HEK293T (cell line): ENCODE measurements at regions not wholly inside any gene's neighbourhood (a gene's known extent, or its start where the extent isn't known, plus 50 kb on each side); places are given as distances from the start of the nearest gene placed in this dataset.

Experiments used
- CTCF ChIA-PET: fragments of 350-600 bp; formaldehyde crosslinking; extraction: SDS; loops from one replicate; lab custom pipeline; 2021; ENCODE audit warnings: antibody characterized with exemption, inconsistent platforms; lab: Yijun Ruan, JAX
- POLR2A ChIA-PET: fragments of 350-600 bp; formaldehyde crosslinking; extraction: SDS; loops from one replicate; lab custom pipeline; 2020; ENCODE audit warnings: antibody characterized with exemption, inconsistent platforms; lab: Yijun Ruan, JAX
- DNase-seq: peaks from one replicate; pipeline ENCODE4 v3.0.0; 2012; ENCODE audit warnings: mixed read lengths; ENCODE audit errors: extremely low spot score
- ARNT ChIP-seq: fragments of 450-650 bp; IDR thresholded peaks from 2 replicates; pipeline ENCODE4 v1.6.1; 2017; ENCODE audit warnings: mild to moderate bottlenecking
- BHLHE40 ChIP-seq: fragments of 450-650 bp; IDR thresholded peaks from 2 replicates; pipeline ENCODE4 v1.6.1; 2016; ENCODE audit warnings: mild to moderate bottlenecking, moderate library complexity, borderline replicate concordance
- CTBP1 ChIP-seq: fragments of 450-650 bp; IDR thresholded peaks from 2 replicates; pipeline ENCODE4 v1.6.1; 2016; ENCODE audit warnings: borderline replicate concordance
- ELF4 ChIP-seq: fragments of 450-650 bp; IDR thresholded peaks from 2 replicates; pipeline ENCODE4 v1.6.1; 2017; ENCODE audit warnings: antibody characterized with exemption
- FOXA1 ChIP-seq: fragments of 450-650 bp; IDR thresholded peaks from 2 replicates; pipeline ENCODE4 v1.6.1; 2016; ENCODE audit warnings: mild to moderate bottlenecking
- FOXK2 ChIP-seq: fragments of 450-650 bp; IDR thresholded peaks from 2 replicates; pipeline ENCODE4 v1.6.1; 2016; ENCODE audit warnings: mild to moderate bottlenecking
- FOXM1 ChIP-seq: fragments of 450-650 bp; IDR thresholded peaks from 2 replicates; pipeline ENCODE4 v1.6.1; 2017; ENCODE audit warnings: mild to moderate bottlenecking, borderline replicate concordance
- HDGF ChIP-seq: fragments of 450-650 bp; IDR thresholded peaks from 2 replicates; pipeline ENCODE4 v1.6.1; 2017; ENCODE audit warnings: antibody characterized with exemption, borderline replicate concordance
- L3MBTL2 ChIP-seq: fragments of 450-650 bp; conservative IDR thresholded peaks from 2 replicates; pipeline ENCODE4 v1.6.1; 2016; ENCODE audit warnings: mild to moderate bottlenecking
- LEF1 ChIP-seq: fragments of 450-650 bp; IDR thresholded peaks from 2 replicates; pipeline ENCODE4 v1.6.1; 2017; ENCODE audit warnings: mild to moderate bottlenecking, borderline replicate concordance
- NFRKB ChIP-seq: fragments of 450-650 bp; IDR thresholded peaks from 2 replicates; pipeline ENCODE4 v1.6.1; 2016; ENCODE audit warnings: mild to moderate bottlenecking, moderate library complexity
- SP1 ChIP-seq: fragments of 450-650 bp; IDR thresholded peaks from 2 replicates; pipeline ENCODE4 v1.6.1; 2017
- SUZ12 ChIP-seq: fragments of 450-650 bp; IDR thresholded peaks from 2 replicates; pipeline ENCODE4 v1.6.1; 2016; ENCODE audit warnings: mild to moderate bottlenecking
- TARDBP ChIP-seq: fragments of 450-650 bp; IDR thresholded peaks from 2 replicates; pipeline ENCODE4 v1.6.1; 2016
- ZNF384 ChIP-seq: fragments of 450-650 bp; IDR thresholded peaks from 2 replicates; pipeline ENCODE4 v1.6.1; 2016
- TF ChIP-seq, protein P1 (sequence below): fragments of 450-650 bp; IDR thresholded peaks from 2 replicates; pipeline ENCODE4 v1.6.1; 2016

GRCh38 chr15:93719921-93720351 is 511.4 kb upstream of the MCTP2 start:
- no peak for DNase-seq
- CTCF ChIA-PET: no interaction called here
- POLR2A ChIA-PET: no interaction called here
- no peak for TF ChIP-seq ARNT
- no peak for TF ChIP-seq LEF1
- no peak for TF ChIP-seq BHLHE40
- TF ChIP-seq SUZ12: no peak
- TF ChIP-seq L3MBTL2: no peak
- TF ChIP-seq ELF4: no peak
- TF ChIP-seq FOXA1: no peak
- no peak for TF ChIP-seq TARDBP
- no peak for TF ChIP-seq CTBP1
- no peak for TF ChIP-seq FOXK2
- TF ChIP-seq ZNF384: no peak

DNA sequence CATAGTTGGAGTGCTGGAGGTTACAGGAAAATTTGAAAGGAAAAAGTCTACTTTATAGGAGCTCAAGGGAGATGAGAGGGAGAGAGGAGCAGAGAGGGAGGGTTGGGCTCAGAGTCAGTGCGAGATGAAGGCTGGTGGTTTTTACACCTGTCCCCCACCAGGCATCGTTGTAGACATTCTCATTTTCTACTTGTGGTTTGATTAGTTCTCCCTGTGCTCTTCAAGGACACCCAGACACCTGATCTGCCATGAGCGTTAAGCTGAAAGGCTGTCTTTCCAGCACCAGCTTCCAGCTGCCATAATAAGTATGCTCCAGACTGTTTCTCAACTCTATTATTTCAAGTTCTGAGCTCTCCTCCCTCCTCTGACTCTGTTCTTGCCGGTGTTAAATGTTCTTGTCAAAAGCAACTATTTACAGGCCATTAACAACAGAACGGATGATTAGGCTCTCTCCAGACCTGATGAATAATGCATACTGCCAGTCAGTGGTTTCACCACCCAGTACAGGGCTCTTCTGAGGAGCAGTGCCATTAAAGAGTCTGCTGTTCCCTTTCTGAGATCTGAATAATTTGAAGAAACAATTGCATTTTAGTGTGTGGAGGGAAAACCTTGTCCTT is 514.6 kb upstream of the MCTP2 start:
- CTCF ChIA-PET: interaction anchor here (1.3 kb wide), 1 partner anchor 232 kb away, joined by 3 read pairs; no protein-coding TSS in a partner anchor
- TF ChIP-seq SP1: no peak
- TF ChIP-seq NFRKB: no peak
- POLR2A ChIA-PET: no interaction called here
- no peak for DNase-seq

- ChIA-PET CTCF (no interaction called here), POLR2A (no interaction called here)
- no peak for TF ChIP-seq BHLHE40
- no peak for TF ChIP-seq SP1
- TF ChIP-seq FOXM1: no peak
- no peak for TF ChIP-seq LEF1
- no peak for TF ChIP-seq L3MBTL2
- TF ChIP-seq CTBP1: no peak
- no peak for TF ChIP-seq ZNF384
- no peak for TF ChIP-seq HDGF
- TF ChIP-seq TARDBP: no peak
- no peak for TF ChIP-seq SUZ12
- TF ChIP-seq ARNT: no peak
- no peak for TF ChIP-seq ELF4
- TF ChIP-seq, protein P1, sequence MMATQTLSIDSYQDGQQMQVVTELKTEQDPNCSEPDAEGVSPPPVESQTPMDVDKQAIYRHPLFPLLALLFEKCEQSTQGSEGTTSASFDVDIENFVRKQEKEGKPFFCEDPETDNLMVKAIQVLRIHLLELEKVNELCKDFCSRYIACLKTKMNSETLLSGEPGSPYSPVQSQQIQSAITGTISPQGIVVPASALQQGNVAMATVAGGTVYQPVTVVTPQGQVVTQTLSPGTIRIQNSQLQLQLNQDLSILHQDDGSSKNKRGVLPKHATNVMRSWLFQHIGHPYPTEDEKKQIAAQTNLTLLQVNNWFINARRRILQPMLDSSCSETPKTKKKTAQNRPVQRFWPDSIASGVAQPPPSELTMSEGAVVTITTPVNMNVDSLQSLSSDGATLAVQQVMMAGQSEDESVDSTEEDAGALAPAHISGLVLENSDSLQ: no peak
- TF ChIP-seq FOXK2: no peak
- no peak for TF ChIP-seq NFRKB
- no peak for TF ChIP-seq FOXA1
- no peak for DNase-seq
Observed at GRCh38 chr15:93709708-93710107, 521.7 kb upstream of the MCTP2 start.

DNA sequence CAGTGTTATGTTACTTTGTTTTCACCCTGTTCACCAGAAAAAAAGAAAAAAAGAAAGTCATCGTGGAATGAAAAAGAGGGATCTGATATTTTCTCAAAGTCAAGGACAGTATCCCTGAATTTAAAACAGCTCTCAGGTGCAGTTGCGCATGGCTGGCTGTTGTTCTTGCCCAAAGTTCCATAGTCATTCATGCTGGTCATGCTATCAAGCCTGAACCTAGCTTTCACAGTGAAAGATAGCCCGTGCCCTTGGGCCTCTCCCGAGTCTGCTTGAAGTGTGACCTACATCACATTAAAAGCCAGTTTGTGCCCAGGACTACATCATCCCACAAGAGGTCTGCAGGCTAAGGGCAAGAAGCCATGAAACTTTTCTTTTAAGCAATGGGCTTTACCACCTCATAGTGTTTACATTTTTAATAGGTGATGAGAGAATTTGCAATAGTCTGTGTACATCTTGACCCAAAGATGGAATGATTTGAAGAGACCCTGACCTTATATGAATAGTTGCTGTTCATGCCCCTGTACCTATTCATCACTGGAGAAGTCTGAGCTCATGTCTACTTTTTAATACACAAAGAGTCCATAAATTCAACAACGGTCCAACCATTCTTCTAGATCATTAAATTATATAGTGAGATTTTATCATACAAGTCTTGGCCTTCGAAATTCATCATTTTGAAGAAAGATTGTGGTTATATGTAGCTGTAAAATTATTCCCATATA is 522.5 kb upstream of the MCTP2 start:
- no peak for DNase-seq
- TF ChIP-seq ARNT (no peak), SUZ12 (no peak), SP1 (no peak), HDGF (no peak), FOXA1 (no peak), BHLHE40 (no peak), NFRKB (no peak), L3MBTL2 (no peak), FOXM1 (no peak), ELF4 (no peak), TARDBP (no peak), FOXK2 (no peak), ZNF384 (no peak), LEF1 (no peak), CTBP1 (no peak)
- TF ChIP-seq, protein P1: no peak

GRCh38 chr15:93707751-93708150 is 523.6 kb upstream of the MCTP2 start:
- no peak for TF ChIP-seq HDGF
- no peak for TF ChIP-seq L3MBTL2
- TF ChIP-seq SUZ12: no peak
- TF ChIP-seq, protein P1: no peak
- TF ChIP-seq FOXA1: no peak
- TF ChIP-seq BHLHE40: no peak
- no peak for TF ChIP-seq FOXK2
- TF ChIP-seq LEF1: no peak
- no peak for TF ChIP-seq ARNT
- no peak for TF ChIP-seq TARDBP
- TF ChIP-seq ELF4: no peak
- TF ChIP-seq NFRKB: no peak
- no peak for TF ChIP-seq FOXM1
- no peak for TF ChIP-seq ZNF384
- TF ChIP-seq CTBP1: no peak
- TF ChIP-seq SP1: no peak
- ChIA-PET CTCF (no interaction called here), POLR2A (no interaction called here)
- DNase-seq: no peak

More for the DNA sequence above, 522.5 kb upstream of the MCTP2 start:
- ChIA-PET POLR2A (no interaction called here), CTCF (no interaction called here)
